GM19452 (cell line): ENCODE measurements at regions not wholly inside any gene's neighbourhood (a gene's known extent, or its start where the extent isn't known, plus 50 kb on each side); places are given as distances from the start of the nearest gene placed in this dataset.

ENCODE experiments used
- ATAC-seq: cut with Tn5 transposase; IDR thresholded peaks from one replicate; pipeline ENCODE4 v1.9.1; 2021; ENCODE audit not compliant: unreplicated experiment

DNA sequence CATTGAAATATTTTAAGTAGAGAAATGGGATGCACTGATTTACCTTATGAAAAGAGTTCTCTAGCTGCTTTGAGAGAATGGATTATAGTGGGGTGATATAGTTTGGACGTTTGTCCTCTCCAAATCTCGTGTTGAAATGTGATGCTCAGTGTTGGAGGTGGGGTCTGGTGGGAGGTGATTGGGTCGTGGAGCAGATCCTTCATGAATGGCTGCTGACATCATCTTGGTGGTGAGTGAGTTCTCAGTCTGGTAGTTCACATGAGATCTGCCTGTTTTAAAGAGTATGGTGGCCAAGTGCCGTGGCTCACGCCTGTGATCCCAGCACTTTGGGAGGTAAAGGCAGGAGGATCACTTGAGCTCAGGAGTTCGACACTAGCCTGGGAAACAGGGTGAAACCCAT, 58.7 kb upstream of the SH3RF3 start:
- ATAC-seq, result no peak

GRCh38 chr2:109069331-109070194, 59.4 kb upstream of the SH3RF3 start:
- ATAC-seq, result no peak

DNA sequence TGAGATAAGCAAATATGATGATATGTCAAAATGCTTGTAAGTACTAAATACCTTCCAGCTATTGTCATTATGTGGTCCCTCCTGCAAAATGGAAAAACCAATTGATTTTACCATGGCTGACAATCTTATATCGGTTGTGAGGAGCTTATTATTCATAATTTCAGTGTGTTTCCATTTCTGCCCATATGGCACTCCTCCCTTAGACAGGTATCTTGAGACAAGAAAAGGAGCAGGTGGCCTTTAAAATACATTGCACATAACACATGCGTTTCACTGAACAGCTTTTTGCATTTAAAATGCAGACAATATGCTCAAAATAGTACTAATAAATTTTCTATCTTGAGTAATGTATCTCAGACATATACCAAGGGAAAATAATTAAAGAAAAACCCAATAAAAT, 60.2 kb upstream of the SH3RF3 start:
- no peak for ATAC-seq

- no peak for ATAC-seq
These were observed 61.3 kb upstream of the SH3RF3 start for GRCh38 chr2:109067631-109068125.

- ATAC-seq, result no peak
These were observed 61.9 kb upstream of the SH3RF3 start for GRCh38 chr2:109066917-109067597.

GRCh38 chr2:109066501-109066900, 62.5 kb upstream of the SH3RF3 start:
- no peak for ATAC-seq

DNA sequence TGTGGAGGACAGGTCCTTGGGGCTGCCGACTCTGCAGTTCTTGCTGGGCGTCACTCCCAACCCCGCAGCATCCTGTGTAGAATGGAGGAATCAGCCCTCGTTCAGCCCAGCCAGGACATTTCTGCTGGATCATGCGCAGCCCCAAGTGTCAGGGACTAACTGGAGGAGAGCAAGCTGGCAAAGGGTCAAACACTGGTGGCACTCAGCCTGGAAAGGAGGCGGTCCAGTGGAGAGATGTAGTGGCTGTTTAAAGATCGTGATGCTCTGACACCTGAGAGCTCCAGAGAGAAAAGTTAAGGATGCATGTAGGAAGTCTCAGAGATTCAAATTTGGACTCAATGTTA, 63.6 kb upstream of the SH3RF3 start:
- no peak for ATAC-seq

- ATAC-seq, result no peak
These were observed 64.2 kb upstream of the SH3RF3 start for GRCh38 chr2:109064660-109065390.

GRCh38 chr2:109062859-109063700, 65.9 kb upstream of the SH3RF3 start:
- no peak for ATAC-seq

DNA sequence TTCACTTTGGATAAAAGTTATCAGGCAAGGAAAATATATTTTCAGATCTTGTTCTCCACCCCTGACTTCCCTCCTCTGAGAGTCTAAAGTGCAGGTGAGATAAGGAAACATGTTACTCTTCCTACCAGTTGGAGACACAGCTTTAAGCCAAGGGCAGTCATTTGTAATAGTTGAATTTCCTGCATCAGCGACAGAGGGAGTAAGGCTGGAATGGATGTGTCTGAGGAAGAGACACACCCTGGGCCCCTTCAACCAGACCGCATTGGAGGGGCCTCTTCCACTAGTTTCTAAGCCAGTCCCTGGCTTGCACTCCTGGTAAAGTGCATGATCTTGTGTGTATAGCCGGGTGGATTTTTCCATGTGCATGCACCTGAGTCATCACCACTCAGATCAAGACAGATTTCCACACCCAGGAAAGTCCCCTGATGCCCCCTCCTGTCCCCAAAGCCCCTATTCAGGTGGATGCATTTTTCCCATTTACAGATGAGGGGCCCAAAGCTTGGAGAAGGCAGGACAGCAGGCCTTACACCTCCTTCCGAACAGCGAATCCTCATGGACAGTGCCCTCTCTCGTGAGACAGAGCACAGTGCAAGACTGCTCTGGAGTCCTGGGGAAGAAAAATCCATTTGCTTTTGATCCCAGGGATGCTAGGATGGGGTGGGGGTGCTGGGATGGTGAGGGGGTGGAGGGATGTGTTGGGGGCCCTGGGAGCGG, 66.7 kb upstream of the SH3RF3 start:
- no peak for ATAC-seq

DNA sequence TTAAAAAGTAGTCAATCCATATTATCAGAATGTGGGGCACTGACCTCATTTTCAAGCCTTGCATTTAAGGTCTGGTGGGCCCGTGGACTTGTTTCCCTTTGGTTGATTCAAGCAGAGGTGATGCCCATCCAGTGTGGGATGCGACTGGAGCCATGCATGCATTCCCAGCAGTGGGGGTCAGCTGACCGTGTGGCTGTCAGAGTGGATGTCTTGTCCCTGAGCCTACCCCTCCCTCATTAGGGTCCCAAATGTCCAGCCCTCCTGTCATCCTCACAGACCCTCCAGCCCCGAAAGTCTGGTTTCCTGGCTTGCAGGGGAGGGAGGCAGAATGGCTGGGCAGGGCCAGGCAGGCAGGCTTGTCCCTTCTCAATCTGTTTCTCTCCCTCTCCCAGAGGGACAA, 67.3 kb upstream of the SH3RF3 start:
- ATAC-seq, result no peak

DNA sequence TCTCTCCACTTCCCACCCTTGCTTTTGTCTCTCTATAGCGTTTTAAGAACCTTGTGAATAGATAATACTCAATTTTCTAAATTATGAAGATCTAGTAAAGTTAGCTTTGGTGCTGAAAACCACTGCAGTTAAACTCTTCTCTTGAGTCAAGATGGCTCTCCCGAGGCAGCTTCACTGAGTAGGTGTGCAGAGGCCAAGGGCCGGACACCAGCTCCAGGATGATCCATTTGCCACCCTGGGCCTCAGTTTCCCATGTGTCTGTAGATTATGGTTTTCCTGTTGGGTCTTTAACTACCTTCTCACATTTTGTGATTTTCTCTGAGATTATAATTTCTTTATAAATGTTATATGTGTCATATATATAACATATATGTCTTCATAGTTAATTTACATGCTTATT, 68.5 kb upstream of the SH3RF3 start:
- no peak for ATAC-seq

DNA sequence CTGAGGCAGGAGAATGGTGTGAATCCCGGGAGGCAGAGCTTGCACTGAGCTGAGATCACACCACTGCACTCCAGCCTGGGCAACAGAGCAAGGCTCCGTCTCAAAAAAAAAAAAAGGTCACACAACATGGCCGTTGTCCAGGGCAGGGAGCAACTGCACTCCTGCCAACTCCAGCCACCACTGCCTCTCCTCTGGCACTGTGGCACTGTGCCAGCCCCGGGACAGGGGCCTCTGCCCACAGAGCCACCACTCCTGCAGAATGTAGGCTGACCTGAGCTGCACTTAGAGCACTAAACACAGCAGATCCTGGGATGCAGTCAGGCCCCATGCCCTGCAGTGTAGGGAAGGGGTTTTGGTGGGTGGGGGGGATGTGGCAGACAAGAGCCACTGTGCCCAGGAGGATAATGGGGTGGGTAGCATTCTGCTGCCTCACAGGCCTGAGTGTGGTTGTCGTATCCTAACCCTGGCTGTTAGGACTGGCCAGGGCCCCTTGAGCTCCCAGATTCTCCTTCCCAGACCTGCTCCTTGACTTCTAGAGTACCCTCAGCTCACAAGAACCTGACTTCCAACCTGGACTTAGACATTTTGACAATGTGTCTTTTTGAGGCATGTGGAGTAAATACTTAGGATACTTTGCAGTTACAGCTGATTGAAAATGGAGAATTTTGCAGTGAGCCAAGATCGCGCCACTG, 69.4 kb upstream of the SH3RF3 start:
- no peak for ATAC-seq

GRCh38 chr2:109058802-109059201, 69.8 kb upstream of the EDAR start:
- no peak for ATAC-seq

DNA sequence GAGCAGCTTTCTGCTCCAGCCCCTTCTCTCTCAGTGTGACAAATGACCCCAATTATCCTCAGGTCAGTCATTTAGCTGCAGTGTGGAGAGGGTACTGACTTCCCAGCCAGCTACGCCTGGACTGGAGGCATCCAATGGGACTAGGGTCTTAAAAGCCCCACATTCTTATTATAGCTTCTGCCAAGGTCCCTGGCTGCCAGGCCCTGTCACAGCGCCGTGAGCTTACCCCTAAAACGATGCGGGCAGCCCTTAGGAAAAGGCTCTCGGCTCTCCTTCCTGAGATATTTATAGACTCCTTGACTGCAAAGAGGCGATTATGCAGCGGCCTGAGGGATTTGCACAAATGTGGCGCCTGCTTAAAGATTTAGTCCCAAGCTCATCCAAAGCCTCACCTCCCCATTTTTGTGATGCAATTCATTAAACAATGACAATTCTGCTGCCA, 69.2 kb upstream of the EDAR start:
- ATAC-seq, result no peak

GRCh38 chr2:109057686-109058085, 68.7 kb upstream of the EDAR start:
- no peak for ATAC-seq

DNA sequence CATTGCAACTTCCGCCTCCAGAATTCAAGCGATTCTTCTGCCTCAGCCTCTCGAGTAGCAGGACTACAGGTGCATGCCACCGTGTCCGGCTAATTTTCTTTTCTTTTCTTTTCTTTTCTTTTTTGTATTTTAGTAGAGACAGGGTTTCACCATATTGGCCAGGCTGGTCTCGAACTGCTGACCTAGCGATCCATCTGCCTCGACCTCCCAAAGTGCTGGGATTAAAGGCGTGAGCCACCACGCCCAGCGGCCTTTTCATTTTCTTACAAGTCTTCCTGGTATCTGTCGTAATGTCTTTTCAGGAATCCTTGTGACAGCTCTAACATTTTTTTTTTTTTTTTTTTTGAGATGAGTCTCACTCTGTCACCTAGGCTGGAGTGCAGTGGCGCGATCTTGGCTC, 66.4 kb upstream of the EDAR start:
- no peak for ATAC-seq

DNA sequence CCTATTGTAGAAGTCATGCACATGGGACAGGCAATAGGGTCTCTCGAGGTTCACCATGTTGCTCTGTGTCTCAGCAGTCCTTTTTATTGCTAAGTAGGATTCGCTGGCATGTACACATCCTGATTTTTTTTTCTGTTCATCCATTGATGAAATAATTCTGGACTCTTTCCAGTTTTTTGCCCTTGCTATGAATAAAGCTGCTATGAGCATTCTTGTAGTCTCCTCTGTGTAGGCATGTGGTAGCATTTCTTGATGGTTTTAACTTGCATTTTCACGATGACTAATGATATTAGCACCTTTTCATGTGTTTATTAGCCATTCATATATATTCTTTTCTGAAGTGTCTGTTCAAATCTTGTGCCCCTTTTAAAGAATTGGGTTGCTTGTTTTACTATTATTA, 65.8 kb upstream of the EDAR start:
- no peak for ATAC-seq

GRCh38 chr2:109053716-109054115, 64.7 kb upstream of the EDAR start:
- no peak for ATAC-seq

DNA sequence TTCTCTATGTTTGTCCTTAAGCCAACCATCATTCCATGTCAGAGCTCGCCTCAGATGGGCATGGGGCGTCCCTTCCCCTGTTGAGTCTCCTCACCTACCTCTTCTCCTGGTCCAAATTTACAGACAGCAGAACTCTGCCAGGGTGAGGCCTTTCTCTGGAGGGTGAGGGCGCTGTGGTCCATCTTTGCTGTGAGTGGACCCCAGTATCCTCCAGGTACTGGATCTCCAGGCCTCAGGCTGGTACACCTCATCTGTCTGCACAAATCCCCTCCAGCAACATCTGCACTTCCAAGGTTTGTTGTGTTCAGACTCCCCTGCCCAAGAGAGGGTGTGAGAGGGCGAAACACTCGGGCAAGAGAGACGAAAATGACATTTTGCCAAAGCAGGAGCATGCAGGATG, 63.9 kb upstream of the EDAR start:
- no peak for ATAC-seq
